NCI-H146 (cell line): ENCODE measurements at regions not wholly inside any gene's neighbourhood (a gene's known extent, or its start where the extent isn't known, plus 50 kb on each side); places are given as distances from the start of the nearest gene placed in this dataset.

Experiments
- DNase-seq: peaks from one replicate; lab custom pipeline; 2025; lab: John Stamatoyannopoulos, UW

- DNase-seq: no peak
Measured at GRCh38 chr1:30360281-30360680, 363.1 kb downstream of the MATN1 start.

DNA sequence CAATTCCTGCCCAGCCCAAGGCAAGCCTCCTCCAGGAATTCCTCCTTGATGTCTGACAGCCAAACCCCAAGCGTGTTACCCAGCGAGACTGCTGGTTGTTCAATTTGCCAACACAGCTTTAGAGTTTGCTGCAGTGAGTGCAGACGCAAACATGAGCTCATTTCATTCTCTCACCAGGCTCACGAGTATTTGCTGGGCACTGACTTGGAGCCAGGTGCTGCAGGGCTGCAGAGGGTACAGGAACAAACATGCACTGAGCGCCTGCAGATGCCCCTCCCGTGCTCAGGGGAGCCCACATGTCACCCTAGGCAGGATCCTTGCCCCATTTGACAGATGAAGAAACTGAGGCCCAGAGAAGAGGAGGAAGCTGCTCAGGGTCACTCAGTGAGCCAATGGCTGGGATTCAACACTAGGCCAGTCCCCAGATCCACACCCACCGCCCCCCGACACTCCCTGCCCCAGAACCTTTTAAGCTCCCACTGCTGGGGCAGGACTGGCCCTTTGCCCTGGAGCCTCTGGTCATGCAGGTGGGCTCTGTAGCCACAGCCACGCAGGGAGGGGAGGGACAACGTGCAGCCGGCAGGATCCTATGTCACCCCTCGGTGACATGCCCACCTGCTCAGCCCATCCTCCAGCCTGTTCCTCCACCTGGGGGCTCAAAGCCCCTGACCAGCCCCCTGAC lies 363.7 kb downstream of the MATN1 start:
- no peak for DNase-seq

DNA sequence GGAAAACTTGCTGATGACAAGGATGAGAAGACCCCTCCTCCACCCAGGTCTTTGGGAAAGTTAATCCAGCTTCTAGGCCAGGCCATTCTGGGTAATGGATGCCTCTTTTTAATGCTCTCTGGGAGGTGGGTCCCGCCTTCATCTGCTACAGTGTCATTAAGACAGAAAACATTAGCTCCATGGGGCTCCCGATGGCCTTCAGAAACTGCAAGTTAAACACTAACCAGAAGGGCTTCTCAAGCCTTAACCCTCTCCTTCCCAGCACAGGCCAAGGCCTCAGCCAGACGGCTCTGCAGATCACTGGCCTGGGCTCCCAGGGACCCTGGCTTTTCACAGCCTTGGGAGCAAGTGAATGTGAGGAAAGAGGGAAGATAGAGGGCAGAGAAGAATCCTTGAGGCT lies 364.9 kb downstream of the MATN1 start:
- no peak for DNase-seq

DNA sequence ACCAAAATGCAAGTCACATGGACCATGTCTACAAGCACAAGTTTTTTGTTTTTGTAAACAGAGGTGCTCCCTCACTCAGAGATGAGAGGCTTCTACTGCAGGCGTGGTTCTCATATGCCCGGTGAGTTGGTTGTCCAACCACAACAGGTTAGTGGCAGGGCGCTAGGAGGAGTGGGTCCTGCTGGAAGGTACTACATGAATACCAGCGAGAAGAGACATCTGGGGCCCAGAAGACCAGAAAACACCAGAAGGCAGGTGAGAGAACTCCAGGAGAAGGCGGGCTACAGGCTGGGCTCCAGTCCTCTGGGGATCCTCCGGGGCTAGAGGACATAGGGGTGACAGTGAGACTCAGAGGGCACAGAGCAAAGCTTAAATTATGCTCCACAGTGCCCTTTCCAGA lies 366.5 kb downstream of the MATN1 start:
- DNase-seq: no peak

GRCh38 chr1:30354410-30354809 lies 369.0 kb downstream of the MATN1 start:
- DNase-seq: no peak

GRCh38 chr1:30353637-30354036 lies 369.7 kb downstream of the MATN1 start:
- no peak for DNase-seq

- DNase-seq: no peak
Measured at GRCh38 chr1:30348147-30348546, 375.2 kb downstream of the MATN1 start.

DNA sequence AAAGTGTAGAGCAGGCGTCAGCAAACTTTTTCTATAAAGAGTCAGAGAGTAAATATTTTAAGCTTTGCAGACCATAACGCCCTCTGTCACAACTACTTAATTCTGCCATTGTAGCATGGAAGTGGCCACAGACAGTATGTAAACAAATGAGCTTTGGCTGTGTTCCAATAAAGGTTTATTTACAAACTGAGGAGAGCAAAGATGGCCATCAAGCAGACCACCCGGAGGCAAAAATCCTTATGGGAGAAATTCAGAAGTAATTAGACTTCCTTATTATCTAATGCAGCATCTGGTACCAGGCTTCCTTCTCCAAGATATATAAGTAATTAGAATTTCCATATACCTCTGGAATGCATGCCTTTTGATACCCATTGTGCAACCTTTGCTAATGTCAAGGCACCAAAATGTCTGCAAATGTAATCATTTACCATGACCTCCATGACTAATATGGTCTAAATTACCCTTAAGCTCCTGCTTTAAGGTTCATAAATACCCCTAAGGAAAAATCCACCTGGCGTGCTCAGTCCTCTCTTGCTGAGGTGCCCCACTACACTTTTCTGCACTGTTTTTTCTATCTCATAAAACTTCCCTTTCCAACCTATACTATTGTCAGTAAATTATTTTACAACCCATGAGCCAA lies 377.8 kb downstream of the MATN1 start:
- no peak for DNase-seq

GRCh38 chr1:30343562-30343961 lies 379.8 kb downstream of the MATN1 start:
- no peak for DNase-seq

GRCh38 chr1:30342535-30343141 lies 380.7 kb downstream of the MATN1 start:
- no peak for DNase-seq

- DNase-seq: no peak
Measured at GRCh38 chr1:30340934-30341333, 382.5 kb downstream of the MATN1 start.

GRCh38 chr1:30339866-30340265 lies 383.5 kb downstream of the MATN1 start:
- no peak for DNase-seq

DNA sequence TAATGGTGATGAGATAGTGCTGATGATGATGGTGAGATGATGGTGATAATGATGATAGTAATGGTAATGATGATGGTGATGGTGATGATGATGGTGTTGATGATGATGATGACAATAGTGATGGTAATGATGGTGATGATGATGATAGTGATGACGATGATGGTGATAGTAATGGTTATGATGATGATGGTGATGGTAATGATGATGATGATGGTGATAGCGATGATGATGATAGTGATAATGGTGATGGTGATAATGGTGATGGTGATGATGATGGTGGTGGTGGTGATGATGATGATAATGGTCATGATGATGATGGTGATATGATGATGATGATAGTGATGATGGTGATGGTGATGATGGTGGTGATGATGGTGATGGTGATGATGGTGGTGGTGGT lies 384.6 kb downstream of the MATN1 start:
- no peak for DNase-seq

- no peak for DNase-seq
Measured at GRCh38 chr1:30337324-30337620, 386.1 kb downstream of the MATN1 start.

GRCh38 chr1:30336550-30337323 lies 386.6 kb downstream of the MATN1 start:
- no peak for DNase-seq

DNA sequence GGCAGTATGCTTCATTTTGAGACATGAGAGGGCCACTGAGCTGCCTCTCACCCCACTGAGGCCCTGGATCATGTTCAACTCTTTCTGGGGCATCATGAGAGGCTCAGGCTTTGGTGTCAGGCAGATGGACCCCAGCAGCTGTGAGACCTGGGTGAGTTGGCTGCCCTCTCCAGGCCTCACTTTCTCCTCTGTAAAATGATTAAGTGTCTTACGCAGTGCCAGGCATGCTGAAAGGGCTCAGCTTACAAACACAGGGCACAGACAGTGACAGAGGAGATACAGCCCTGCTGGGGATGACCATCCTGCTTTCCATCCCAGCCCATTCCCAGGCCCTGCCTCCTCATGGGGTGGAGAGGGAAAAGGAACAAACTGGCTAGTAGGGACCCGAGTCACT lies 387.4 kb downstream of the MATN1 start:
- DNase-seq: no peak

- DNase-seq: no peak
Measured at GRCh38 chr1:30335389-30335996, 387.9 kb downstream of the MATN1 start.

DNA sequence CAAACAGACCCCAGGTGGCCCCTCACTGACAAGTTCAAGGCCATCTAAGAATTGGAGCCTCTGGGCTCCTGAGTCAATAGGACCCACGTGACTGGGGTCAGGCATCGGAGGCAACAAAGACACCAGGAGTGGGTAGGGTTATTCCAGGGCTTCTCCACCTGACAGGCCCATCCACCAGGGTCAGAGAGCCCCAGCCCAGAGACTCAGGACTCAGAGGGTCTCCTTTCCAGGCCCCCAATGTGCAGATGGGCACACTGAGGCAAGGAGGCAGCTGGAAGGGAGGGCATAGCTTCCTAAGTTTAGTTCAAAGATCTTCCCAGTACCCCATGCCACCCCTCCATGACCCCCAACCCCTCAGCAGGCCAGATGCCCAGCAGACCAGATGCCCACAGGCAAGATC lies 388.6 kb downstream of the MATN1 start:
- no peak for DNase-seq

- DNase-seq: no peak
Measured at GRCh38 chr1:30332116-30333094, 391.0 kb downstream of the MATN1 start.

DNA sequence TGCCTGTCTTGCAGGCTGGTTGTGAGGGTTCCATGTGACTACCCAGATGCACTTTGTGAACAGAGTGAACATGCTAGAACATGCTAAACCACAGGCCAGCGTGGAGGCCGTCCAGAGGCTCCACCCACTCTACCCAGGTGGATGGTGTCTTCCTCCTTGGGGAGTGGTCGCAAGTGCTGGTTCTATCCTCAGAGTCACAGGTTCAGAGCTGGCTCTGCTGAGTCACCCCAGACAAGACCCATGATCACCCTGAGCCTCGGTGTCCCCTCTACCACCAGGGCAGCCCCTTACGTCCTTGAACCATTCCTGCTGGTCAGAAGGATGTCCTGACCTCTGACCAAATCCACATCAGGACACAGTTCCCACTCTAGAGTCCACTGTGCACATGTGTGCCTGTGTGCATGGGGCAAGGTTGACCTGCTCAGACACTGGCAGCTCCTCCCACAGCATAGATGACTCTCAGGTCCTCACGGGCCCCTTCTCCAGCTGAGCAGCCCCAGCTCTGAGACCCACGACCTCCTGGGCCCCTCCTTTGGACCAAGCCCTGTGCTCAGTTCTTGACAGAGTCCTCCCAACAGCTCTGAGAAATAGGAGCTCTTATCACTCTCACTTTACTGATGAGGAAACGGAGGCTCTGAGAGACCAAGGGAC lies 391.8 kb downstream of the MATN1 start:
- DNase-seq: no peak

DNA sequence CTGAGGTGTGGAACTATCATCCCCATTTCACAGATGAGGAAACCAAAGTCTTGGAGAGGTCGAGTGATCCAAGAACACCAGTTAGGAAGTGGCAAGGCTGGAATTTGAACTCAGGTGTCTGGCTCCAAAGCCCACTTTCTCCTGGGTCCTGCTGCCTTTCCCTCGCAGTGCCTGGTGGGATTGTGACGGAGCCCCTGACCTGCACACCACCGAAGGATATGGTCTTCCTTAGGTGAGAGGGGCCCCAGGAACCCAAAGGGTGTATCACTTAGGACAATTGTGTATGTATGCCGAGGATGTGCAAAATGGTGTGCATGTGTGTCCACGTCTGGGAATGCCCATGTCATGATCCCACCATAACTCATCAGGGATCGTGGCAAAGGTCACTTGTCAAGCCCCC lies 392.7 kb downstream of the MATN1 start:
- DNase-seq: no peak
